ENCODE measurements at regions not wholly inside any gene's neighbourhood (a gene's known extent, or its start where the extent isn't known, plus 50 kb on each side); places are given as distances from the start of the nearest gene placed in this dataset.
A peak's percentile ranks its signal among the peaks of the same experiment; 100 is the strongest.

GRCh38 chr2:217436386-217436785 lies 566.4 kb downstream of the TNS1 start:
- no peak for DNase-seq

GRCh38 chr2:217434180-217434975 lies 568.4 kb downstream of the TNS1 start:
- DNase-seq = peak in 1 of 2 experiments; percentile 26

GRCh38 chr2:217433522-217433921 lies 569.3 kb downstream of the TNS1 start:
- DNase-seq = no peak

GRCh38 chr2:217431577-217432269 lies 571.1 kb downstream of the TNS1 start:
- no peak for DNase-seq

GRCh38 chr2:217430916-217431576 lies 571.2 kb upstream of the TNP1 start:
- DNase-seq = no peak

GRCh38 chr2:217429981-217430500 lies 570.2 kb upstream of the TNP1 start:
- no peak for DNase-seq

GRCh38 chr2:217421834-217422233 lies 562.0 kb upstream of the TNP1 start:
- DNase-seq = no peak

- DNase-seq = no peak
Observed at GRCh38 chr2:217420854-217421253, 561.0 kb upstream of the TNP1 start.

- DNase-seq = no peak
Observed at GRCh38 chr2:217419055-217419671, 559.3 kb upstream of the TNP1 start.

DNA sequence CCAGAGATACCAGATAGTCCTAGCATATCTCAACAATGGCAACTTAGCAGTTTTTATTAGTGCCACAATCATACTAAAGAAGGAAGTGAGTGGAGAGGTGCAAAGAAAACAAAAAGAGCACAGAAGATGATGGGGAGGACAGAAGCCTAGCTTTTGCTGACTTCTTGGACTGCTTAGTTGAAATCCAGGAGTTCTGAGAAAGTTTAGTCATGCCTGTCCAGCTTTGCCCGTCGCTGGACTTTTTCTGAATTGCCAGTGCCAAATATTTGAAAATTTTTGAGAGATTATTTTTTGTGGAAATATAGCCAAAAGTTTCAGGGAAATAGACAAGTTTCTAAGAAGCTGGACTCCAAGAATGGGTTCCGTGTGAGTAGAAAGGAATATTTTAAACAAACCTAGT lies 558.7 kb upstream of the TNP1 start:
- no peak for DNase-seq

DNA sequence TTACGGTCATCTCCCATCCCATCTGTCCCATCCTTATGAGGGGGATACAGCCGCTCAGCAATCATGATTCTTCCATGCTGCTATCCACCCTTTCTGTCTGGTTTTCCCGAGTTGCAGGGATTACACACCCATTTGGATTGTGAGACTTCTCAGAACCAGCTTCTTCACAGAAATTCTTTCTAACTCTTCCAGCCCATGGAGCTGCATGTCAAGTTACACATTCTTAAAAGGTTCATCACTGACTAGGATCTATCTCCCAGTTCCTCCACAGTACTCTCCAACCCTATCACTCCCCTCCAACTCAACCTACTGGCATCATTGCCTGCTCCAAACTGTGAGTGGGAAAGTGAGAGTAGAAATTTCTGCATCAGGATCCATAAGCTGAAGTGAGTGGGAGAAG lies 558.2 kb upstream of the TNP1 start:
- DNase-seq = no peak

DNA sequence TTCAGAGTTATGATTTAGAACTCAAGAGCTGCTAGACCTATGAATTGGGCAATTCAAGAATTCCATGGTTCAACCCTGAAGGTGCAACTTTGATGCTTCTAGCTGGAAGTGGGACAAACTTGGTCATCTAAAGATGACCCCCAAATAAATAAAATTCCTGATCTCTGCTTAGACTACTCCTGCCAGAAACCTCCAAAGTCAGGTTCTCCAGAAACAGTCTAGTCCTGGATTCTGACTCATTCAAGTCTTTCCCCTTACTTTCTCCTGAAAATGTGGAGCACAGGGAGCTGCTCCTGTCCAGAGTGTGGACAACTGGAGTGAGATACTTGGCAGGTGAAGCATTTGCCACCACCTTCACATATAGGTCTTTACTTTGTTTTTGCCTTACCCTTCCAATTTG lies 557.7 kb upstream of the TNP1 start:
- DNase-seq = no peak

DNA sequence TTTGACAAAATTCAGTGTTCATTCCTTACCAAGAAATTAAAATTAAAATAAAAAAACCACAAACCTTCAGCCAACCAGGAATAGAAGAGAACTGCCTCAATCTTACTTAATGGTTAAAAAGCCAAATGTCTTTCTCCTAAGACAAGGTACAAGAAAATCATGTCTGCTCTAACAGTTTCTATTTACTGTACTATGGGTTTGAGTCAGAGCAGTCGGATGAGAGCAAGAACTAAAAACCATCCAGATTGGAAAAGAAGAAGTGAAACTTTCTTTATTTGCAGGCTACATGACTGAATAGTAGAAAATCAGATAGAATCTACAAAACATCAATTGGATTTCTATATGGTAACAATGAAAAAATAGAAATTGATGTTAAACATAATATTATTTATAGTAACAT lies 555.5 kb upstream of the TNP1 start:
- DNase-seq = no peak

- no peak for DNase-seq
Observed at GRCh38 chr2:217414429-217414828, 554.6 kb upstream of the TNP1 start.

DNA sequence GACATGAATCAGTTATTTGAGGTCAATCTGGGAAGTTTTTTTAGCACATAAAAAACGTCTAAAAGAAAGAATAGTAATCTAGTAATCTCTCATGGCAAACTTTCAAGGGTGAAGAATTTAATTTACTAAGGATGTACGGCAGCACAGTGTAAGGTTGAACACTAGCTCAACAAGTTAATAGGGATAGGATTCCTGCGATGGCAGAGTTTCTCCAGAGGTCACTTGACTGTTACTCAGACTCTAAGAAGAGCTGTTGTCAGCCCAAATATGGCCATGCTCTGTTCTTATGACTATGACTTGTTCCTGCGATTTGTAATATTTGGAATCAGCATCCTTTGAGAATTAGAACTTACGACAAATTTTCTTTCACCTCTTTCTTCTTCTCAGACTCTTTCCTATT lies 553.3 kb upstream of the TNP1 start:
- DNase-seq = no peak

DNA sequence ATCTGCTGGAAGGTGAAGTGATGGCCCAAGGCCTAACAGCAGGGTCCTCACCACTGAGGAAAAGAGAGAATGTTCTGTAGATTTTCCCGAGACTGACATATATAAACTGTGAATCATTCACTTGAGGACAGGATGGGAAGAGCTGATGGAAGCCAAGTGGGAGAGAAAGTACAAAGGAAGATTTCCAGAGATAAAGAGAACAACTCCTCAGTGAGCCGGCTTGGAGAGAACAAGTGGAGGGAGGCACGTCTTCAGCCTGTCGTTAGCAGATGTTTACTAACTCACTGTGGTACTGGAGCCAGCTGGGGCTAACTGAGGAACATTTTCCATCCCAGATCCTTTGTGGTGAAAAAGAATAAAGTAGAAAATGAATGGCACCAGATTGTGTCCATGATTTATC lies 552.9 kb upstream of the TNP1 start:
- DNase-seq = no peak

GRCh38 chr2:217412277-217412676 lies 552.4 kb upstream of the TNP1 start:
- no peak for DNase-seq

DNA sequence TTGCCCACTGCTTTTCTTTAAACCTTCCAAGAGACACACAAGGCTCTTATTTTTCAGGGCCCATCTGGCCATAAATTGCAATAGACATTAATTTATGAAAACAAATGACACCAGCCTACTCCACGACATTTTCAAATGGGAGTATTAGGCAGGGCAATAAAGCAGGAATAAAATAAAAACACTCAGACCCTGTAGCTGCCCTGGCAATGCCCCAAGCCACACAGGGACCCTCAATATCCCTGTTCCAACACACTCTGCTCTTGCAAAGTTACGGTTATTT lies 550.8 kb upstream of the TNP1 start:
- DNase-seq = no peak

DNA sequence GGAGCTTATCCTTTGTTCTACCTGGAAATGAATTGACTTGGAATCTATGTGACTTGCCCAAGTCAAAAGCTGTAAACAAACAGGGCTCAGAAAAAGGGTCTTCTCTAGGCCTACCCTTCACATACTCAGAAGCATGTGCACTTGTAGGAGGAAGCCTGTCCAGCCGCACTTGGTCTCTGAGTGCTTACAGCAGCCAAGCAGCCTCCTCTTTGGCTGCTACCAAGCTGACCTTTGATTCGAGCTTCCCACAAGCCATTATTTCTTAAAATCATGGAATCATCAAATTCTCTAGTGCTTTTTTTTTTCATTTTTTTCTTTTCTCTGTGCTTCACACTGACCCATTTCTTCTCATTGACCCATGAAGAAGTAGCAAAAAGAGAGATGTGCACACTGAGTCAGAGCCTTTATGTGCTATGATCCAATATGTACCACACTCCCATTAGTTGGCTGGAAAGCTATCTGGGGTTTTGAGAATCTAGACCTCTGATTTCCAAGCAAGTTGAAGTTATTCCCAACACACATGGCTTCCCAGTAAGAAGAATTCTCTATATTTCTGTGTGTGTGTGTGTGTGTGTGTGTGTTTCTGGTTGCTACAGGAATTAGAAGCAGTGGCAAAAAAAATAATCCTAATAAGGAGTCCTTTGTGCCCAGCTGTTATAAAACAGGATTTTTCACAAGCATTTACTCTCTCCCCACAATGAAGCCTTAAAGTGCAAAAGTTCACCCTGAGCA lies 550.3 kb upstream of the TNP1 start:
- DNase-seq = no peak

DNA sequence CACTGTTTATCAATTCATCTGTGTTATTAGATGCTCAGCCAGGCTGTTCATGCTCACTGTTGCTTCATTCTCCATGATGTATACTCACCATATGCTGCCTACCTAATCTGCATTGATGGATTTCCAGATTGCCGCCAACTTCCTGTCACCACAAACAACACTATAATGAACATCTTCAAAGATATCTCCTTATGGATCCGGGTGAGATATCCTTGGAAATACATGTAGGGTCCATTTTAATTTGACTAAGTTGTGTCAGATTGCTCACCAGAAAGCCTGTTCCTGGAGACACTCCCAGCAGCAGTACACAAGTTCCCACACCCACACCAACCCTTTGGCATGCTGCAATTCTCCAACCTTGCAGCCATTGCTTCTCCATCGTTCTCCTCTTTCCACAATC lies 547.5 kb upstream of the TNP1 start:
- DNase-seq = no peak

- DNase-seq = no peak
Observed at GRCh38 chr2:217404236-217404760, 544.4 kb upstream of the TNP1 start.

DNA sequence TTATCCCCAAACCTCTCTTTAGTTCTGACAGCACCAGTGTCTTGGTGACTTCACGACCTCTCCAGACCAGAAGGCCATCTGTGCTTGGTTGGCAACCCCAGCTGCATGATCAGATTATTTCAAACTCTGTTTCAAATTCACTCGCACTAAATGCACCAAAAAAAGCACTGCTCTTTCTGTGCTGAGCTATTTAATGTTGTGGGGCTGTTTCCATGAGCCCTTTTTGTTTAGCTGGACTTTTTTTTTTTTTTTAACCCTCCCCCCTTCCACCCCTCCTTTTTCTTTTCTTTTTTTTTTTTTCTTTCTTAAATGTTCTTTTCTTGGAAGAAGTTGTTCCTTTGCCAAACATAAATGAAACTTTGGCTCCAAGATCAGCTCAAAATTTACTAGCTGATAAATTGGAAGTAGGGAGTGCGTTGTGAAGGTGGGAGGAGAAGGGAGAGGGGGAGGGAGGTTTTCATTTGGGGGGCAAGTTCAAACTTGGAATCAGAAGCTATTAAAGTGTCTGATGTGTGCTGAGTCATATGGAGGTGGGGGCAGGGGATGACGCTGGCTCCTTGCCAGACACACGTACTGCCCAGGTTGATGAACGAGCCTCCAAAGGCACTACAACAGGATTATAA lies 543.0 kb upstream of the TNP1 start:
- no peak for DNase-seq
